GM12878 (cell line): ENCODE measurements at regions not wholly inside any gene's neighbourhood (a gene's known extent, or its start where the extent isn't known, plus 50 kb on each side); places are given as distances from the start of the nearest gene placed in this dataset.

ENCODE experiments used
- ATAC-seq: fragments of 200-7000 bp; cut with Tn5 transposase; 3 replicates; pipeline ENCODE4 v1.9.1; 2020; ENCODE audit warnings: mild to moderate bottlenecking, moderate library complexity
- BruUV-seq: library from RNA; stranded (reverse); fragments of 400-500 nt; replicated peaks from 2 replicates; lab custom pipeline; 2021; lab: Mats Ljungman, UMichigan
- CTCF ChIA-PET: fragments of 300-600 bp; sonication (Branson Sonifier 250); formaldehyde crosslinking; extraction: SDS; loops from one replicate; lab custom pipeline; 2021; ENCODE audit warnings: inconsistent platforms; lab: Yijun Ruan, JAX
- POLR2A ChIA-PET: fragments of 350-600 bp; formaldehyde crosslinking; extraction: SDS; loops from one replicate; lab custom pipeline; 2021; ENCODE audit warnings: inconsistent platforms; lab: Charles Lee
- RAD21 ChIA-PET: fragments of 300-600 bp; sonication (Branson Sonifier 250); formaldehyde crosslinking; loops from one replicate; lab custom pipeline; 2023; ENCODE audit warnings: antibody characterized with exemption; ENCODE audit not compliant: unreplicated experiment; lab: Charles Lee
- SMC1A ChIA-PET: fragments of 300-600 bp; sonication (Branson Sonifier 250); formaldehyde crosslinking; loops from one replicate; lab custom pipeline; 2023; ENCODE audit not compliant: unreplicated experiment, uncharacterized antibody; lab: Charles Lee
- DNase-seq: peaks from one replicate; pipeline ENCODE4 v3.0.0-alpha.2; 2011; ENCODE audit warnings: low read depth, low spot score
- FAIRE-seq: peaks from 3 replicates; lab custom pipeline; 2011; peaks lifted over from hg19 to GRCh38; lab: Jason Lieb, UNC
- H2AFZ ChIP-seq: 2 replicates; pipeline ENCODE4 v1.6.0; 2011; ENCODE audit warnings: low read depth, low read length, control low read depth; ENCODE audit not compliant: control insufficient read depth
- H3K27ac ChIP-seq: 2 replicates; pipeline ENCODE4 v1.5.1; 2011; ENCODE audit warnings: control low read depth; ENCODE audit not compliant: control insufficient read depth, insufficient read depth
- H3K27me3 ChIP-seq, 2 experiments: replicated peaks in 1 of 2; 2 replicates each; pipeline versions ENCODE4 v1.6.0 to v1.6.1; 2011; ENCODE audit warnings: low read length in 1 of 2; ENCODE audit not compliant: control insufficient read depth in 2 of 2, insufficient read depth in 2 of 2
- H3K36me3 ChIP-seq, 2 experiments: 2 replicates each; pipeline ENCODE4 v1.5.1; 2011; ENCODE audit warnings: low read length in 1 of 2; ENCODE audit not compliant: control insufficient read depth in 2 of 2, insufficient read depth in 2 of 2
- H3K4me1 ChIP-seq: 2 replicates; pipeline ENCODE4 v1.6.1; 2011; ENCODE audit warnings: mild to moderate bottlenecking, low read length, moderate library complexity, mixed read lengths; ENCODE audit not compliant: control insufficient read depth, insufficient read depth
- H3K4me2 ChIP-seq: 2 replicates; pipeline ENCODE4 v1.6.0; 2011; ENCODE audit warnings: control low read depth; ENCODE audit not compliant: control insufficient read depth, insufficient read depth
- H3K4me3 ChIP-seq: fragments of 200-600 bp; sonication (generic); 2 replicates; pipeline ENCODE4 v1.5.1; 2016
- H3K79me2 ChIP-seq: 2 replicates; pipeline ENCODE4 v1.6.0; 2011; ENCODE audit warnings: low read length; ENCODE audit not compliant: control insufficient read depth, insufficient read depth
- H3K9ac ChIP-seq: 2 replicates; pipeline ENCODE4 v1.8.0; 2011; ENCODE audit warnings: low read length, control low read depth, mixed read lengths; ENCODE audit not compliant: control insufficient read depth, insufficient read depth
- H3K9me3 ChIP-seq: replicated peaks from 3 replicates; pipeline ENCODE4 v1.5.1; 2011; ENCODE audit warnings: mild to moderate bottlenecking, low read length; ENCODE audit not compliant: control insufficient read depth, insufficient read depth
- H4K20me1 ChIP-seq: 2 replicates; pipeline ENCODE4 v1.6.0; 2011; ENCODE audit not compliant: control insufficient read depth, insufficient read depth
- GATAD2B ChIP-seq: fragments of 450-650 bp; conservative IDR thresholded peaks from 2 replicates; pipeline ENCODE4 v1.6.1; 2017; ENCODE audit warnings: low read depth, mild to moderate bottlenecking, moderate library complexity
- ZNF592 ChIP-seq: fragments of 450-650 bp; IDR thresholded peaks from 2 replicates; pipeline ENCODE4 v1.6.1; 2017; ENCODE audit warnings: mild to moderate bottlenecking, moderate library complexity
- WGBS: methylation state at CpG from one replicate; pipeline ENCODE4 v1.1.6; 2016; ENCODE audit warnings: low lambda C conversion rate; ENCODE audit not compliant: insufficient replicate concordance, insufficient coverage; ENCODE audit errors: missing lambda C conversion rate; 5-methylcytosine and 5-hydroxymethylcytosine counted together
- in situ Hi-C: fragments of 300-500 bp; cut with MboI; formaldehyde crosslinking; loops from 9 replicates; pipeline ENCODE4 v1.14.3; 2018; ENCODE audit warnings: mixed read lengths
- intact Hi-C: fragments of 100-400 bp; cut with micrococcal nuclease; formaldehyde crosslinking; loops from one replicate; pipeline ENCODE4 v1.14.2; 2022; ENCODE audit not compliant: unreplicated experiment

- TF ChIP-seq GATAD2B, result no peak
Observed at GRCh38 chr4:35365186-35365585, 879.1 kb downstream of the ARAP2 start (continued).

GRCh38 chr4:35399912-35400311 lies 844.4 kb downstream of the ARAP2 start:
- H3K4me2 ChIP-seq, result no peak overlapping the region
- H3K9ac ChIP-seq, result no peak overlapping the region
- BruUV-seq, result no TSS peak
- H3K4me1 ChIP-seq, result no peaks in the 10 kb centered on the region
- intact Hi-C loops (no loop called here), in situ Hi-C loops (no loop called here)
- no peaks in the 10 kb centered on the region for H3K27me3 ChIP-seq
- DNase-seq (no peak), FAIRE-seq (no peak), ATAC-seq (no peak)
- H3K9me3 ChIP-seq, result no peaks in the 10 kb centered on the region
- ChIA-PET POLR2A (no interaction called here), RAD21 (interaction anchor here (0.6 kb wide), 1 partner anchor 351 kb away, joined by 3 read pairs; no protein-coding TSS in a partner anchor), SMC1A (interaction anchor here (1.4 kb wide), 1 partner anchor 27 kb away, joined by 5 read pairs; no protein-coding TSS in a partner anchor), CTCF (interaction anchor here (2.2 kb wide), 1 partner anchor 8 kb away, joined by 7 read pairs; no protein-coding TSS in a partner anchor)
- WGBS, result 0% methylated on average over 2 of the region's 2 CpGs
- no peak for TF ChIP-seq ZNF592
- no peak overlapping the region for H3K4me3 ChIP-seq
- H3K27ac ChIP-seq, result no peak overlapping the region
- no peak overlapping the region for H2AFZ ChIP-seq
- H3K36me3 ChIP-seq, result no peaks in the 10 kb centered on the region
- H3K79me2 ChIP-seq, result no peaks in the 10 kb centered on the region
- H4K20me1 ChIP-seq, result no peaks in the 10 kb centered on the region
